CD8-positive, alpha-beta memory T cell (primary cell): ENCODE measurements at regions not wholly inside any gene's neighbourhood (a gene's known extent, or its start where the extent isn't known, plus 50 kb on each side); places are given as distances from the start of the nearest gene placed in this dataset.

Source experiments
- CTCF ChIA-PET: fragments of 350-600 bp; sonication (Branson Sonifier 250); formaldehyde crosslinking; loops from one replicate; lab custom pipeline; 2021; ENCODE audit warnings: antibody characterized with exemption; lab: Charles Lee
- POLR2A ChIA-PET: fragments of 350-600 bp; sonication (Branson Sonifier 250); formaldehyde crosslinking; loops from one replicate; lab custom pipeline; 2021; ENCODE audit warnings: antibody characterized with exemption; lab: Charles Lee
- DNase-seq, 5 donors: peaks; one replicate each; pipeline versions ENCODE4 v3.0.0 to v3.0.0-alpha.2; 2020 to 2022; ENCODE audit warnings: mixed read lengths in 1 of 5
- H3K27ac ChIP-seq: one replicate; pipeline ENCODE4 v1.7.0; 2013; ENCODE audit warnings: low read depth, mild to moderate bottlenecking, low read length, moderate library complexity
- H3K27me3 ChIP-seq: 2 replicates; pipeline ENCODE4 v1.7.0; 2013; ENCODE audit warnings: low read length, mild to moderate bottlenecking; ENCODE audit not compliant: insufficient read depth, poor library complexity, severe bottlenecking
- H3K36me3 ChIP-seq: 2 replicates; pipeline ENCODE4 v1.7.0; 2013; ENCODE audit warnings: mild to moderate bottlenecking, low read length, moderate library complexity; ENCODE audit not compliant: insufficient read depth
- H3K4me1 ChIP-seq: 2 replicates; pipeline ENCODE4 v1.7.0; 2013; ENCODE audit warnings: mild to moderate bottlenecking, low read length, moderate library complexity; ENCODE audit not compliant: insufficient read depth
- H3K4me3 ChIP-seq: 2 replicates; pipeline ENCODE4 v1.7.0; 2013; ENCODE audit warnings: mild to moderate bottlenecking, low read length
- H3K9me3 ChIP-seq: 2 replicates; pipeline ENCODE4 v1.7.0; 2013; ENCODE audit warnings: mild to moderate bottlenecking, low read length
- H3K27ac Mint-ChIP-seq, 8 donors: one replicate each; pipeline ENCODE4 v1.8.0; 2020 to 2021; ENCODE audit warnings: mixed read lengths in 8 of 8, mild to moderate bottlenecking in 6 of 8, inconsistent platforms in 3 of 8, moderate library complexity in 3 of 8
- H3K27me3 Mint-ChIP-seq, 2 donors: one replicate each; pipeline ENCODE4 v1.8.0; 2020 to 2021; ENCODE audit warnings: mixed read lengths in 2 of 2, mild to moderate bottlenecking in 1 of 2, moderate library complexity in 1 of 2
- H3K36me3 Mint-ChIP-seq, 3 donors: one replicate each; pipeline ENCODE4 v1.8.0; 2020 to 2021; ENCODE audit warnings: mixed read lengths in 3 of 3, inconsistent platforms in 1 of 3, mild to moderate bottlenecking in 1 of 3
- H3K4me1 Mint-ChIP-seq, 3 donors: one replicate each; pipeline ENCODE4 v1.8.0; 2020 to 2021; ENCODE audit warnings: mixed read lengths in 3 of 3, inconsistent platforms in 1 of 3, mild to moderate bottlenecking in 1 of 3
- H3K4me3 Mint-ChIP-seq, 7 donors: one replicate each; pipeline ENCODE4 v1.8.0; 2020 to 2021; ENCODE audit warnings: mixed read lengths in 7 of 7, mild to moderate bottlenecking in 6 of 7, moderate library complexity in 4 of 7, inconsistent platforms in 2 of 7
- H3K9me3 Mint-ChIP-seq, 5 donors: one replicate each; pipeline ENCODE4 v1.8.0; 2020 to 2022; ENCODE audit warnings: mixed read lengths in 5 of 5, mild to moderate bottlenecking in 3 of 5, moderate library complexity in 2 of 5, inconsistent platforms in 1 of 5

GRCh38 chr1:64396817-64397216, 73.1 kb upstream of the CACHD1 start:
- no peak overlapping the region for H3K4me3 ChIP-seq
- no peak overlapping the region for H3K27ac ChIP-seq
- H3K27ac Mint-ChIP-seq, result no peak overlapping the region
- H3K27me3 ChIP-seq, result no peaks in the 10 kb centered on the region
- peaks cover 0 to 3% (median 0%) of the 10 kb centered on the region in 5 donors for H3K9me3 Mint-ChIP-seq
- peaks cover 0 to 10% of the 10 kb centered on the region in 2 donors for H3K27me3 Mint-ChIP-seq
- H3K9me3 ChIP-seq, result no peaks in the 10 kb centered on the region
- DNase-seq, result no peak
- no peaks in the 10 kb centered on the region for H3K36me3 ChIP-seq
- no peaks in the 10 kb centered on the region for H3K4me1 ChIP-seq
- H3K4me3 Mint-ChIP-seq, result no peak overlapping the region
- CTCF ChIA-PET, result no interaction called here
- no peaks in the 10 kb centered on the region for H3K36me3 Mint-ChIP-seq
- POLR2A ChIA-PET, result no interaction called here
- H3K4me1 Mint-ChIP-seq, result no peaks in the 10 kb centered on the region

GRCh38 chr1:64397541-64397940, 72.4 kb upstream of the CACHD1 start:
- CTCF ChIA-PET, result no interaction called here
- Mint-ChIP-seq H3K4me3 (no peak overlapping the region), H3K36me3 (no peaks in the 10 kb centered on the region), H3K9me3 (peaks cover 0 to 3% (median 0%) of the 10 kb centered on the region in 5 donors), H3K4me1 (no peaks in the 10 kb centered on the region), H3K27me3 (peaks cover 0 to 12% of the 10 kb centered on the region in 2 donors), H3K27ac (no peak overlapping the region)
- no peaks in the 10 kb centered on the region for H3K4me1 ChIP-seq
- no peaks in the 10 kb centered on the region for H3K9me3 ChIP-seq
- no peaks in the 10 kb centered on the region for H3K36me3 ChIP-seq
- no peak overlapping the region for H3K4me3 ChIP-seq
- DNase-seq, result no peak
- no peak overlapping the region for H3K27ac ChIP-seq
- POLR2A ChIA-PET, result no interaction called here
- H3K27me3 ChIP-seq, result no peaks in the 10 kb centered on the region

- Mint-ChIP-seq H3K9me3 (peaks cover 0 to 3% (median 0%) of the 10 kb centered on the region in 5 donors), H3K4me1 (no peaks in the 10 kb centered on the region), H3K36me3 (no peaks in the 10 kb centered on the region), H3K27me3 (peaks cover 0 to 9% of the 10 kb centered on the region in 2 donors), H3K4me3 (no peak overlapping the region), H3K27ac (no peak overlapping the region)
- Histone ChIP-seq H3K4me1 (no peaks in the 10 kb centered on the region), H3K27me3 (no peaks in the 10 kb centered on the region), H3K9me3 (no peaks in the 10 kb centered on the region), H3K36me3 (no peaks in the 10 kb centered on the region), H3K4me3 (no peak overlapping the region), H3K27ac (no peak overlapping the region)
- CTCF ChIA-PET, result no interaction called here
- POLR2A ChIA-PET, result no interaction called here
- DNase-seq, result no peak
Measured at GRCh38 chr1:64398936-64399335, 71.0 kb upstream of the CACHD1 start.

GRCh38 chr1:64401285-64401684, 68.6 kb upstream of the CACHD1 start:
- Histone ChIP-seq H3K27ac (no peak overlapping the region), H3K4me1 (no peaks in the 10 kb centered on the region), H3K27me3 (no peaks in the 10 kb centered on the region), H3K9me3 (no peaks in the 10 kb centered on the region), H3K36me3 (no peaks in the 10 kb centered on the region), H3K4me3 (no peak overlapping the region)
- Mint-ChIP-seq H3K27ac (no peak overlapping the region), H3K9me3 (peaks cover 0 to 3% (median 0%) of the 10 kb centered on the region in 5 donors), H3K4me3 (no peak overlapping the region), H3K36me3 (no peaks in the 10 kb centered on the region), H3K4me1 (no peaks in the 10 kb centered on the region), H3K27me3 (peaks cover 0 to 6% of the 10 kb centered on the region in 2 donors)
- ChIA-PET CTCF (no interaction called here), POLR2A (no interaction called here)
- DNase-seq, result no peak

GRCh38 chr1:64403331-64403730, 66.6 kb upstream of the CACHD1 start:
- Mint-ChIP-seq H3K4me1 (no peaks in the 10 kb centered on the region), H3K9me3 (peaks cover 0 to 3% (median 0%) of the 10 kb centered on the region in 5 donors), H3K27me3 (peaks cover 0 to 2% of the 10 kb centered on the region in 2 donors), H3K36me3 (no peaks in the 10 kb centered on the region), H3K4me3 (no peak overlapping the region), H3K27ac (no peak overlapping the region)
- Histone ChIP-seq H3K36me3 (no peaks in the 10 kb centered on the region), H3K9me3 (no peaks in the 10 kb centered on the region), H3K4me3 (no peak overlapping the region), H3K4me1 (no peaks in the 10 kb centered on the region), H3K27ac (no peak overlapping the region), H3K27me3 (no peaks in the 10 kb centered on the region)
- ChIA-PET CTCF (no interaction called here), POLR2A (no interaction called here)
- no peak for DNase-seq

GRCh38 chr1:64404202-64404601, 65.7 kb upstream of the CACHD1 start:
- ChIA-PET POLR2A (no interaction called here), CTCF (no interaction called here)
- no peak for DNase-seq
- no peaks in the 10 kb centered on the region for H3K4me1 ChIP-seq
- no peaks in the 10 kb centered on the region for H3K27me3 ChIP-seq
- H3K4me3 ChIP-seq, result no peak overlapping the region
- no peak overlapping the region for H3K4me3 Mint-ChIP-seq
- no peak overlapping the region for H3K27ac Mint-ChIP-seq
- no peaks in the 10 kb centered on the region for H3K4me1 Mint-ChIP-seq
- H3K9me3 ChIP-seq, result no peaks in the 10 kb centered on the region
- no peaks in the 10 kb centered on the region for H3K36me3 Mint-ChIP-seq
- no peaks in the 10 kb centered on the region for H3K36me3 ChIP-seq
- peaks cover 0 to 2% of the 10 kb centered on the region in 2 donors for H3K27me3 Mint-ChIP-seq
- H3K27ac ChIP-seq, result no peak overlapping the region
- H3K9me3 Mint-ChIP-seq, result peaks cover 0 to 3% (median 0%) of the 10 kb centered on the region in 5 donors

GRCh38 chr1:64405833-64406232, 64.1 kb upstream of the CACHD1 start:
- POLR2A ChIA-PET, result no interaction called here
- no peak for DNase-seq
- no peak overlapping the region for H3K4me3 Mint-ChIP-seq

GRCh38 chr1:64410217-64410616, 59.7 kb upstream of the CACHD1 start:
- POLR2A ChIA-PET, result no interaction called here
- no peak overlapping the region for H3K27ac Mint-ChIP-seq
- CTCF ChIA-PET, result no interaction called here

More at GRCh38 chr1:64405833-64406232, 64.1 kb upstream of the CACHD1 start:
- H3K4me3 ChIP-seq, result no peak overlapping the region
- H3K27ac ChIP-seq, result no peak overlapping the region
- no peaks in the 10 kb centered on the region for H3K4me1 ChIP-seq
- no peak overlapping the region for H3K27ac Mint-ChIP-seq
- no peaks in the 10 kb centered on the region for H3K36me3 ChIP-seq
- no peaks in the 10 kb centered on the region for H3K4me1 Mint-ChIP-seq
- no peaks in the 10 kb centered on the region for H3K27me3 ChIP-seq
- no peaks in the 10 kb centered on the region for H3K9me3 Mint-ChIP-seq
- H3K36me3 Mint-ChIP-seq, result no peaks in the 10 kb centered on the region
- H3K9me3 ChIP-seq, result no peaks in the 10 kb centered on the region
- peaks cover 0 to 2% of the 10 kb centered on the region in 2 donors for H3K27me3 Mint-ChIP-seq
- CTCF ChIA-PET, result no interaction called here

More at GRCh38 chr1:64410217-64410616, 59.7 kb upstream of the CACHD1 start:
- Histone ChIP-seq H3K36me3 (no peaks in the 10 kb centered on the region), H3K27ac (no peak overlapping the region), H3K27me3 (no peaks in the 10 kb centered on the region), H3K4me3 (no peak overlapping the region), H3K4me1 (no peaks in the 10 kb centered on the region), H3K9me3 (no peaks in the 10 kb centered on the region)
- Mint-ChIP-seq H3K36me3 (no peaks in the 10 kb centered on the region), H3K4me1 (no peaks in the 10 kb centered on the region), H3K4me3 (no peak overlapping the region), H3K27me3 (peaks cover 3 to 9% of the 10 kb centered on the region in 2 donors), H3K9me3 (peaks cover 0 to 2% (median 0%) of the 10 kb centered on the region in 5 donors)
- DNase-seq, result no peak
